HG03457 (cell line): ENCODE measurements at regions not wholly inside any gene's neighbourhood (a gene's known extent, or its start where the extent isn't known, plus 50 kb on each side); places are given as distances from the start of the nearest gene placed in this dataset.
A peak's percentile ranks its signal among the peaks of the same experiment; 100 is the strongest.
"Not testable (repeated sequence)": the region's sequence is repeated elsewhere in the genome, so short reads cannot be mapped to it uniquely, and the experiment has no call there.

ENCODE experiments used
- ATAC-seq: cut with Tn5 transposase; IDR thresholded peaks from one replicate; pipeline ENCODE4 v1.9.1; 2021; ENCODE audit warnings: moderate number of reproducible peaks; ENCODE audit not compliant: unreplicated experiment

GRCh38 chr11:21625982-21626381, 566.9 kb upstream of the ANO5 start:
- no peak for ATAC-seq

DNA sequence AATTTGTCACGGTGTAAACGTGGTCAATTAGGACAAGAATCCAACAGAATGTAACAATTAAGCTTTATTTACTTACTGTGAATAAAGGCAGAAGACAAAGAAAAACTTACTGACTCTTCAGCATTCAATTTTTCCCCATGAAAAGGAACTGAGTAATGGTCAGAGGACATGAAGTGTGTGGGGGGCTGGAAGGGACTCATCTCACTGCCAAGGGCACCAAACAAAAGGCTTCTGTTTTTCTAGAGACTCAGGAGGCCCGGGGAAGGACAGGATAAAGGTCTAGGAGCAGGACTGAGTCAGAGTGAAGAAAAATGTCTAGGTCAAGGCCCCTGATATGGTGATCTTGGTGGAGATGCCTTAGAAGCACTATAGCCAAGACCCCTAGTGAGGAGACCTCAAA, 564.2 kb upstream of the ANO5 start:
- no peak for ATAC-seq

DNA sequence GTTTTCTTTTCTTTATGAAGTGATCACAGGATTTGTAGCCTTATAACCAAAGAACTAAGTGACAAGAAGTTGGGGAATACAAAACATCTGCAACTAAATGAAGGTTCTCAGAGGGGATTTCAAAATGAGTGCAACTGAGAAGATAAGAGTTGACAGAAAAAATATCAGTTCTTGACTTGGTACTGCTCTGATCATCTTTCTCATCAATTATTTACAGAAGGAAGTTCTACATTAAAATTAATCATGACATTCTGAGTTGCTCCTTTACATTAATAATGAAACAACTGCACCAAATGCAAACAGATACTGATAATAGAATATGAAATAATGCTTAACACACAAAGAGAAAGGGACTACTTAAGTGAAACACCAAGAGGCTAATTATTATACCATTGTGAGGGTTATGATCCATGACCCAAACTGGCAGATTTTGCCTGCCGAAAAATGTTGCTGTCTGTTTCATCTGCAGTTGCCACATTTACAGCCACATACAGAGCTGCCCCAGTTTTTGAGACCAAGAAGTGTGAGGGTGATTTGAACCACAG, 561.9 kb upstream of the ANO5 start:
- ATAC-seq = peak; percentile 66

DNA sequence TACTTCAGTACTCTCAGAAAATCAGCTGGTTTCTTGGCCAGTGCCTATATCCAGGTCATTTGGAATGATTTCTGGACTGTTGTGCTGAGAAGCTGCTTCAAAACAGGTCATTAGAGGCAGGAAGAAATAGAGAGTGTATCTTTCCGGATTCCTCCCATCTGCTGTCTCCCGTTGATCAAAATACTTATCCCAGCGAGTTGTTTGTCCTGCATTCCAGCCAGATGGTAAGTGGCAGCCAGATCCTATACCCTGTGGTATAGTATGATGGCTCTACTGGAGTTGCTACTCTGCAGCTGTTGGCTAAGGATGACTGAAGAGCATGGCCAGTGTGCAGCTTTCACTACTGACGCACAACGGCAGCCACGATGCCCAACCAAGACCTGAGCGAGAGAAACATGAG, 560.9 kb upstream of the ANO5 start:
- ATAC-seq = no peak

DNA sequence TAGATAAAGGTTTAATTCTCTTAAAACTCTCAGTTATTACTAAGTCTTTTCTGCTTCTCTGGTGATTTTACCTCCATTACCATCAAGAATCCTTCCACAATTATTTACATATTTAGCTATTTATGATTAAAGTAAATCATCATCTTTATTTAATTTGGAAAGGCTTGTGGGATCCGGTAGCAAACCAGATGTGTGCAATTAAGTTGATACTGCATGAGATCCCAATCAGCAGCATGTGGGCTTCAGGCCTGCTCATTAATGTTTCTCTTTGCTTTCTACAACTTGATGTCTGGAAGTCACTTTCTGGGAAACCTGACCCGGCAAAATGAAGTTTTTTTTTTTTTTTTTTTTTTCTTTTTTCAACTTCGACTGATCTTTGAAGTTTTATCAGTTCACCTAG, 558.4 kb upstream of the ANO5 start:
- ATAC-seq = no peak

GRCh38 chr11:21634956-21635355, 557.9 kb upstream of the ANO5 start:
- no peak for ATAC-seq

DNA sequence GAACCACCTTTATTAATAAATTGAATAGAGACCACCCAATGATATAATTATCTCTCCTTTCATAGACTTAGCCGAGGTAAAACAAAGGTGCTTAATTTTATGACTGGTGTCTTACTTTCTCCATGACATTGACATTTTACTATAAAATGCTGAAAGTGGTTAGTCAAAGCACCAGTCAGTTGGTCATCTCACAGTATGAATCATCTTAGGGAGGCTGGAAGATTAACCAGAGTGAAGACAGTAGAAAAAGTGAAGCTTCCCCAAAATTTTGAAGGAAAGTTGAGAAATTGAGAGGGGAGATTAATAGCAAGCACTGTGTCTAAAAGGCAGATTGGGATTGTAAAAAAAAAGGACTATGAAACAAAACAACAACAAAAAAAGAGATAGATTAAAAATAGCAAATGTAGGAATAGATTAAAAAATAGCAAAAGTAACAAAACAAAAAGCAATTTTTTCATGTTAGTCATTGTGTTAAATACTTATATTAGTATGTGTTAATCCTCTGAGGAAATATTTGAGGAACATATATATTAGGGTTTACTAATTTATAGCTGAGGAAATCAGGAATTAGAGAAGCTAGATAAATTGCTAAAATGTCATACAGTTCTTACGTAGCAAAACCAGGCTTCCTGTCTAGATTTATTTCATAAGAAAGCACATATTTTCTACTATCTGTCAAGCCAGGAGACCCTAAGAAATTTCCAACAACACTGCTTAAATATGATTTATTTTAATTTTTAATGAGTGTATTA, 557.3 kb upstream of the ANO5 start:
- peak; percentile 40 for ATAC-seq

DNA sequence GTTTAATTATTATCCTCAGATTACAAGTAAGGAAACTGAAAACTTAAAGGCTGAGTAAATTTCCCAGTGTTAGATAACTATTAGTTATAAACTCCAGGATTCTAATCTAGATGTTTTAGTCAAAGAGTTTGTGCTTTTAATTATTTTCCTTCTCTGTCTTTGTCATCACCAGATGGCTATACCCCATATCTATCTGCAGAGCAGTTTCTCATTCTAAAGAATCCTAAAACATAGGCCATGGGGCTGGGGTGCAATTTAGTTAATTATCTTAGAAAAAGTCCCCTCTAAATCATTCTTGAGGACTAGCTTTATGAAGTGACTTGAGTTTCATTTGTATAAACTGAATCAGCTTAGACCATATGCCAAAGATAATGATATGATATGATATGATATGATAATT, 556.3 kb upstream of the ANO5 start:
- ATAC-seq = no peak

GRCh38 chr11:21640491-21640890, 552.4 kb upstream of the ANO5 start:
- no peak for ATAC-seq

DNA sequence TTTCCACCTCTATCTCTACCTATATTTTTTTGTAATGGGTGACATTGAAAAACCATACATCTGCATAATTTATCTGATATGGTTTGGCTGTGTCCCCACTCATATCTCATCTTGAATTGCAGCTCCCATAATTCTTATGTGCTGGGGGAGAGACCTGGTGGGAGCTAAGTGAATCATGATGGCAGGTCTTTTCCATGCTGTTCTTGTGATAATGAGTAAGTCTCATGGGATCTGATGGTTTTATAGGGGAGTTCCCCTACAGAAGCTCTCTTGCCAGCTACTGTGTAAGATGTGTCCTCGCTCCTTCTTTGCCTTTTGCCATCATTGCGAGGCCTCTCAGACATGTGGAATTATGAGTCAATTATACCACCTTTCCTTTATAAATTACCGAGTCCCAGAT, 551.0 kb upstream of the ANO5 start:
- ATAC-seq = no peak

GRCh38 chr11:21646351-21646750, 546.5 kb upstream of the ANO5 start:
- no peak for ATAC-seq

DNA sequence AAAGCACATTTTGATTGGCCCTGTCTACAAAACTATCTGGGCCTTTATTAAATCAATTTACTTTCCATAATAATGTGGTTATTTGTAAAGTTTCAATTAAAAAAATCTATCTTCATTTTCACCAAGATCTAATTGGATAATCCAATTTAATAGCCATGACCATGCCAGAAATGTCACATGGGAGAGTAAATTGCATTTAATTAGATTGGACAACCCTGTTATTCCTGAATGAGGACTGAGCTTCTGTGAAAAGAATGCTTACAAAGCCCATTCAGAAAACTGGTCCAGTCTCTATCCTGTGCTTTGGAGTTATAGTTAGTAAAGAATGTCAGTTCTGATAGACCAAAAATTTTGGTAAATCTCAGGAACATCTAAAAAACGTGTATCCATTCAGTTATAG, 541.9 kb upstream of the ANO5 start:
- ATAC-seq = no peak

DNA sequence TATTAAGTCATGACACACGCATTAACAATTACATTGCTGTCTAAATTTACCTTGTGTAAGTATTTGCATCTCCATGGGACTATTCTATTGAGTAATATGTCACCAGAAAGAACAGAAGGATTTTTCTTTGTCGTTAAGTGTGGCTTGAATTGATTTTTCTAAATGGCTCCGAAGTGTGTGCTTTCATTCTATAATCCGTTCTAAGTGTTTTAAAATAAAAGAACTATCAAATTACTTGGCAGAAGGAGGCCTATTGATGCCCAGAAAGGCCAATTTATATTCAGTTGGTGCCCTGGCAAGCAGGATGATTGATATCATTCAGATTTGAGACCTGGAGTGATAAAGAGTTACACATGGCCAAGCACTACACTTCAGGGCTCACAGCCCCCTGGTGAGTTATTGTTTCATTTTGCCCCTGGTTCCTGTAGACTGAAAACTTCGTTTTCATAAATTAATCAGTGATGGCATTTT, 538.9 kb upstream of the ANO5 start:
- ATAC-seq = no peak

GRCh38 chr11:21656065-21656464, 536.8 kb upstream of the ANO5 start:
- ATAC-seq = no peak

DNA sequence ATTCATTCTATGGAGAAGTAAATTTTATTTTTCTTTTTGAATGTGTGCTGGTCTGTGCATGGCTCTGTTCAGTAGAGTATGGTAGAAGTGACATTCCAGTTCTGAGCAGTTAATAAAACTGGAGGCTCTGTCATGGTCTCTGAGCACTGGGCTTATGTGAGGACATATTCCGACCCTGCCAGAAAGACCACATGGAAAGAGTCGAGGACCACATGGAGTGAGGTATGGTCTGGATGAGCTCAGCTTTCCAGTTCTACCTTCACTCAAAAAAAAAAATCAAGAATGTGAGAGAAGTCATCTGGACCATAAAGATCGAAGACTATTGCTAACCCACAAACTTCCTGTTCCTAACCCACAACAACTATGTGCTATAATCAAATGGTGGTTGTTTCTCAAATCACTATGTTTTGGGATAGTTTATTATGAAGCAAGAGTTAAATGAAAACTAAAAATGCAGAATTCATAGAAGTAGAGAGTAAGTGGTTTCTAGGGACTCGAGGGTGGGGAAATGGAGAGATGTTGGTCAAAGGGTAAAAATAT, 534.2 kb upstream of the ANO5 start:
- no peak for ATAC-seq

DNA sequence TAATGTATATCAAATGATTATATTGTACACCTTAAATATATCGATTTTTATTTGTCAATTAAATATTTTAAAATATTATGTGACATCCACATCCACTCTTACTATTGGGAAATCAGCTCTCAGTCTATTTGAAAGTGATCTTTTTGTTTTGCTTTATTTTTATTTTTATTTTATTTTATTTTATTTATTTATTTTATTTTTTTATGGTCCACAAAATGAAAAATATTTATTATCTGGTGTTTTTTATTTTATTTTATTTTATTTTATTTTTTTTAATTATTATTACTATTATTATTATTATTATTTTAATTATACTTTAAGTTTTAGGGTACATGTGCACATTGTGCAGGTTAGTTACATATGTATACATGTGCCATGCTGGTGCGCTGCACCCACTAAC, 533.5 kb upstream of the ANO5 start:
- ATAC-seq = not testable (repeated sequence)

DNA sequence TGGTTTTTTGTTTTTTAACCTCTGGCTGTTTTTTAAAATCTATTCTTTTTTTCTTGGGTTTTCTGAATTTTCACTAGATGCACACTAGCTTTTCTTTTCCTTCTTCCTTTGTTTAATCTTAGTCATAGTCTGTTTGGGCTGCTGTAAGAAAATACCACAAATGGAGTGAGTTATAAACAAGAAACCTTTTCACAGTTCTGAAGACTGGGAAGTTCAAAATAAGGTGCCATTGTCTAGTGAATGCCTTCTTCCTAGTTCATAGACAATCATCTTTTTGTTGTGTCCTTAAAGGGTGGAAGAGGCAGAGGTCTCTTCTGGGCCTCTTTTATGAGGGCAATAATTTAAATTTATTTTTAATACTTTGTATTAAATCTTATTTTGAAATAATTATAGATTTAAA, 532.9 kb upstream of the ANO5 start:
- no peak for ATAC-seq

DNA sequence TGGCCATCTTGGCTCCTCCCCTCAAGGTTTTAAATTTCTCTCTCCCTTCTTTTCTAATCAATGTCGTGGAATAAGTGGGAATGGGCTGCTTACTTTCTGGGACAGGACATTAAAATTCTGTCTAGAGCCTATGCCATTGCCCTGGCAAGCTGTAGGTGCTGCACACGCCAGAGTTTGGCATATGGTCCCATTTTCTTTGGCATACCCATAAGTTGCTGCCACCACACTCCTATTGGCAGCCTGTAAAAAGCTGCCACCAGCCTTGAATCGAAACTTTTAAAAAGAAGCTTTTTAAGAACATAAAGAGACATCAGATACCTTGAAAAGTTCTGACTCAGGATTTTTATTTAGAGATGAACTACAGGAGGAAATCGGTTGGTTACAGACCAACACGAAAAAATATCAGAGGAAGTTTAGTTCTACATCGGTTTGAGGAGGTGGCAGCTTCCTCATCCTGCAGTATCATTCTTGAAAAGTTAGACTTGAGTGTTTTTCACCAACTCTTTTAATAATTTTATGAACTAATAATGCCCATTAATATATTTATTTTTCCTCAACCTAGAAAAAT, 517.8 kb upstream of the ANO5 start:
- ATAC-seq = no peak

- ATAC-seq = no peak
Observed at GRCh38 chr11:21687643-21688042, 505.2 kb upstream of the ANO5 start.

GRCh38 chr11:21704539-21704938, 488.3 kb upstream of the ANO5 start:
- no peak for ATAC-seq

DNA sequence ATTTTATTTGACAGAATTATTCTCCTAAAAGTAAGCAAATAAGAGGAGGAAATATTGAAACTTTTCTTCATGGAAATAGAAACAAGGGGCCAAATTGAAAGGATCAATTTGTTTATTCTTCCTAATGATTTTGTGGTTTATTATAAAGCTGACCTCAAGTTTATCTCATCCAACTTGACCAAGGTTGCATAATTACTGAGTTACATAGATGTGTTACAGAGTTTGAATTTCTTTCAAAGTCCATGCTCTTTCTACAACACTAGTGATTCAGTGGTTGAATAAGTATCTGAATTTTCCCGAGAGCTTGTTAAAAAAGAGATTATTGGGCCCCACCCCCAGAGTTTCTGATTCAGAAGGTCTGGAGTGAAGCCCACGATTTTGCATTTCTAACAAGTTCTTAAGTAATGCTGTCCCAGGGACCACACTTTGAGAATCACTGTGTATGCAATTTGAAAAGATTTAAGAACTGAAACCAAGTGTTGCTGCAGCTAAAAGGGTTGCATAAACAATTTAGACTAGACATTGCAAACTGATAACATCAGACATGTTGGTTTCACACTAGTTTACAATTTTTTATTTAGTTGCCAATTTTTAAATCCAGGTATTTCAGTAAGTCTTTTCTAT, 485.7 kb upstream of the ANO5 start:
- ATAC-seq = no peak

DNA sequence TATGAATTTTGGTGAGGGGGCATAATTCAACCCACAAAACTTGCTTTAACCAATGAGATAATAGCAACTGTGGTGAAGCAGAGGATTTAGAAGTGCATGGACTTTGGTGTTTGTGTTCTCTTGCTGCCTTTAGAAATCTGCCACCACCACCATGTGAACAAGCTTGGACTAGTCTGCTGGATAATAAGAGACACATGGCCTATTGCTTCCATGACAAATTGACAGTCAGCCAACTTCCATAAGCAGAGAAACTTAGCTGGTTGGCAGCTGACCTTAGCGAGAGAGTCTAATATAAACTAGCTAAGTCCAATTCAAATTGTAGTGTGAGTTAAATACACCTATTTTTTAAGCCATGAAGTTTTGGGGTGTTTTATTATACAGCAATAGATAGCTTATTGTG, 482.1 kb upstream of the ANO5 start:
- no peak for ATAC-seq
